SK-N-SH (cell line): ENCODE measurements at regions not wholly inside any gene's neighbourhood (a gene's known extent, or its start where the extent isn't known, plus 50 kb on each side); places are given as distances from the start of the nearest gene placed in this dataset.

ENCODE experiments used
- CTCF ChIA-PET: fragments of 300-600, 350-600 bp; formaldehyde crosslinking; extraction: SDS; loops from one replicate; lab custom pipeline; 2021; lab: Yijun Ruan, JAX
- POLR2A ChIA-PET: fragments of 350-600 bp; sonication (Branson Sonifier 250); formaldehyde crosslinking; extraction: SDS; loops from one replicate; lab custom pipeline; 2020; ENCODE audit warnings: antibody characterized with exemption, inconsistent platforms; lab: Yijun Ruan, JAX
- DNase-seq: peaks from one replicate; pipeline ENCODE4 v3.0.0; 2012
- H2AFZ ChIP-seq: fragments of 200-600 bp; sonication (generic); 2 replicates; pipeline ENCODE4 v1.8.1; 2016; ENCODE audit warnings: antibody characterized with exemption, mild to moderate bottlenecking, low read depth
- H3F3A ChIP-seq: fragments of 200-600 bp; sonication (generic); replicated peaks from 2 replicates; pipeline ENCODE3; 2016; ENCODE audit warnings: antibody characterized with exemption, mild to moderate bottlenecking; ENCODE audit not compliant: insufficient read depth
- H3K27ac ChIP-seq, 2 experiments: fragments of 200-500 bp in 1 of 2; fragments of 200-600 bp in 1 of 2; sonication (Bioruptor generic) in 1 of 2; sonication (generic), shearing (Covaris generic) in 1 of 2; 2 replicates each; pipeline versions ENCODE4 v1.5.1 to v1.6.1; 2014 to 2016; ENCODE audit warnings: low read depth in 2 of 2, inconsistent platforms in 1 of 2, low read length in 1 of 2, mild to moderate bottlenecking in 1 of 2, mixed read lengths in 1 of 2
- H3K27me3 ChIP-seq: fragments of 200-600 bp; sonication (generic), shearing (Covaris generic); 2 replicates; pipeline ENCODE4 v1.6.1; 2016; ENCODE audit warnings: mixed run types; ENCODE audit not compliant: insufficient read depth
- H3K36me3 ChIP-seq, 2 experiments: fragments of 200-500 bp in 1 of 2; fragments of 200-600 bp in 1 of 2; sonication (Bioruptor generic) in 1 of 2; sonication (generic) in 1 of 2; replicated peaks in 1 of 2; 2 replicates each; pipeline versions ENCODE3 to v1.5.1; 2014 to 2016; ENCODE audit warnings: low read length in 1 of 2, mild to moderate bottlenecking in 1 of 2; ENCODE audit not compliant: insufficient read depth in 2 of 2, control insufficient read depth in 1 of 2
- H3K4me1 ChIP-seq, 2 experiments: fragments of 200-500 bp in 1 of 2; fragments of 200-600 bp in 1 of 2; sonication (Bioruptor generic) in 1 of 2; sonication (generic), shearing (Covaris generic) in 1 of 2; 2 replicates each; pipeline versions ENCODE4 v1.5.1 to v1.6.1; 2014 to 2016; ENCODE audit warnings: low read depth in 1 of 2, low read length in 1 of 2, mixed run types in 1 of 2; ENCODE audit not compliant: insufficient read depth in 2 of 2, control insufficient read depth in 1 of 2
- H3K4me2 ChIP-seq: fragments of 200-600 bp; sonication (generic), shearing (Covaris generic); 2 replicates; pipeline ENCODE4 v1.6.1; 2017; ENCODE audit warnings: mixed run types
- H3K4me3 ChIP-seq, 2 experiments: fragments of 200-500 bp in 1 of 2; fragments of 200-600 bp in 1 of 2; sonication (Bioruptor generic) in 1 of 2; sonication (generic), shearing (Covaris generic) in 1 of 2; 2 replicates each; pipeline versions ENCODE4 v1.5.1 to v1.8.1; 2014 to 2016; ENCODE audit warnings: low read depth in 2 of 2, inconsistent platforms in 1 of 2, low read length in 1 of 2, mild to moderate bottlenecking in 1 of 2, mixed read lengths in 1 of 2, moderate library complexity in 1 of 2
- H3K79me2 ChIP-seq: fragments of 200-600 bp; sonication (generic); 2 replicates; pipeline ENCODE4 v1.8.1; 2017; ENCODE audit warnings: mild to moderate bottlenecking; ENCODE audit not compliant: insufficient read depth
- H3K9ac ChIP-seq: fragments of 200-600 bp; sonication (generic); 2 replicates; pipeline ENCODE4 v1.6.1; 2017; ENCODE audit warnings: mixed run types
- H3K9me2 ChIP-seq: fragments of 200-600 bp; sonication (generic); 2 replicates; pipeline ENCODE4 v1.6.1; 2017; ENCODE audit warnings: mixed run types
- H3K9me3 ChIP-seq: fragments of 200-600 bp; sonication (generic); 2 replicates; pipeline ENCODE4 v1.6.1; 2017; ENCODE audit warnings: mixed run types, mild to moderate bottlenecking, moderate library complexity
- H4K20me1 ChIP-seq: fragments of 200-600 bp; sonication (generic); 2 replicates; pipeline ENCODE4 v1.6.1; 2017; ENCODE audit warnings: mild to moderate bottlenecking, mixed run types; ENCODE audit not compliant: insufficient read depth
- CTCF ChIP-seq: fragments of 200-600 bp; sonication (generic); IDR thresholded peaks from 2 replicates; pipeline ENCODE4 v1.6.1; 2017; ENCODE audit warnings: antibody characterized with exemption, mild to moderate bottlenecking, moderate library complexity
- EZH2phosphoT487 ChIP-seq: fragments of 200-600 bp; sonication (generic); IDR thresholded peaks from 2 replicates; pipeline ENCODE4 v1.6.1; 2017; ENCODE audit warnings: low read depth, mixed run types, mild to moderate bottlenecking, antibody characterized with exemption, moderate library complexity, borderline replicate concordance
- FOXM1 ChIP-seq: IDR thresholded peaks from 2 replicates; pipeline ENCODE4 v1.4.0; 2012; ENCODE audit warnings: low read depth, mild to moderate bottlenecking
- GATA2 ChIP-seq: sonication (generic); formaldehyde crosslinking; IDR thresholded peaks from 2 replicates; pipeline ENCODE4 v1.5.0; 2020; ENCODE audit warnings: mild to moderate bottlenecking, missing genetic modification reagents
- IRF3 ChIP-seq: fragments of 150-350 bp; IDR thresholded peaks from 2 replicates; pipeline ENCODE4 v1.6.1; 2016; ENCODE audit warnings: mild to moderate bottlenecking, low read depth, low read length
- MAX ChIP-seq: IDR thresholded peaks from 2 replicates; pipeline ENCODE4 v1.4.0; 2012; ENCODE audit warnings: low read depth
- MEF2A ChIP-seq: IDR thresholded peaks from 2 replicates; pipeline ENCODE4 v1.4.0; 2012; ENCODE audit warnings: low read depth, borderline replicate concordance
- MXI1 ChIP-seq: IDR thresholded peaks from 2 replicates; pipeline ENCODE4 v1.6.1; 2012; ENCODE audit warnings: mild to moderate bottlenecking, low read depth, low read length, improper control_type of control experiment
- NFIC ChIP-seq: IDR thresholded peaks from 2 replicates; pipeline ENCODE4 v1.4.0; 2012; ENCODE audit warnings: borderline replicate concordance
- POLR2AphosphoS5 ChIP-seq: IDR thresholded peaks from 2 replicates; pipeline ENCODE4 v1.6.1; 2012; ENCODE audit warnings: low read depth, low read length
- RAD21 ChIP-seq: IDR thresholded peaks from 2 replicates; pipeline ENCODE4 v1.6.1; 2012; ENCODE audit warnings: mild to moderate bottlenecking, low read length
- RCOR1 ChIP-seq: fragments of 150-350 bp; IDR thresholded peaks from 2 replicates; pipeline ENCODE4 v1.6.1; 2017; ENCODE audit warnings: antibody characterized with exemption, low read length
- RFX5 ChIP-seq: IDR thresholded peaks from 2 replicates; pipeline ENCODE4 v1.6.1; 2012; ENCODE audit warnings: mild to moderate bottlenecking, improper control_type of control experiment, low read length
- RXRA ChIP-seq: IDR thresholded peaks from 2 replicates; pipeline ENCODE4 v1.4.0; 2012; ENCODE audit warnings: low read depth, mild to moderate bottlenecking, borderline replicate concordance
- SMC3 ChIP-seq: IDR thresholded peaks from 2 replicates; pipeline ENCODE4 v1.6.1; 2012; ENCODE audit warnings: low read depth, low read length, improper control_type of control experiment
- TAF1 ChIP-seq: IDR thresholded peaks from 2 replicates; pipeline ENCODE4 v1.6.1; 2012; ENCODE audit warnings: low read depth, mild to moderate bottlenecking, low read length, moderate library complexity, borderline replicate concordance
- TEAD4 ChIP-seq: IDR thresholded peaks from 2 replicates; pipeline ENCODE4 v1.4.0; 2012; ENCODE audit warnings: mild to moderate bottlenecking, borderline replicate concordance; ENCODE audit not compliant: insufficient read depth
- USF2 ChIP-seq: fragments of 150-350 bp; IDR thresholded peaks from 2 replicates; pipeline ENCODE4 v1.6.1; 2017; ENCODE audit warnings: antibody characterized with exemption, low read length, low read depth, borderline replicate concordance
- YY1 ChIP-seq: IDR thresholded peaks from 2 replicates; pipeline ENCODE4 v1.4.0; 2012; ENCODE audit warnings: low read depth, mild to moderate bottlenecking
- WGBS: methylation state at CpG from one replicate; pipeline ENCODE4 v1.1.6; 2017; ENCODE audit warnings: low lambda C conversion rate; 5-methylcytosine and 5-hydroxymethylcytosine counted together

- no peak for TF ChIP-seq IRF3
- TF ChIP-seq MEF2A: no peak
- no peak for TF ChIP-seq RFX5
These were observed 1061.0 kb downstream of the NR2F1-AS1 start (continued) for GRCh38 chr5:92519811-92520632.

GRCh38 chr5:92518318-92518904 lies 1062.6 kb downstream of the NR2F1-AS1 start:
- Histone ChIP-seq H3F3A (no peaks in the 10 kb centered on the region), H2AFZ (no peak overlapping the region), H3K27me3 (no peaks in the 10 kb centered on the region), H3K9me2 (no peaks in the 10 kb centered on the region), H3K9ac (no peak overlapping the region), H3K4me2 (no peak overlapping the region), H3K4me1 (no peaks in the 10 kb centered on the region), H3K9me3 (peaks cover under 1% of the 10 kb centered on the region; the same call in 1 of the 2 replicates), H3K36me3 (no peaks in the 10 kb centered on the region), H3K27ac (no peak overlapping the region; a peak in 1 of 4 replicates), H4K20me1 (no peaks in the 10 kb centered on the region), H3K4me3 (no peak overlapping the region), H3K79me2 (no peaks in the 10 kb centered on the region)
- TF ChIP-seq TAF1 (no peak), RAD21 (peak; percentile 55), CTCF (peak; percentile 56), SMC3 (peak; percentile 31; the same call in 1 of the 2 replicates)
- peak; percentile 10 for DNase-seq
- ChIA-PET POLR2A (no interaction called here), CTCF (interaction anchor here (0.7 to 1.2 kb wide), 4 partner anchors 8 to 147 kb away, joined by 3 read pairs; no protein-coding TSS in a partner anchor)
- WGBS: 93% methylated on average over 4 of the region's 4 CpGs

- Histone ChIP-seq H3K4me1 (no peaks in the 10 kb centered on the region), H3F3A (no peaks in the 10 kb centered on the region), H3K27ac (no peak overlapping the region), H3K79me2 (no peaks in the 10 kb centered on the region), H2AFZ (no peak overlapping the region), H3K4me3 (no peak overlapping the region), H3K9me2 (no peaks in the 10 kb centered on the region), H3K4me2 (no peak overlapping the region), H3K36me3 (no peaks in the 10 kb centered on the region), H4K20me1 (no peaks in the 10 kb centered on the region), H3K9ac (no peak overlapping the region), H3K27me3 (no peaks in the 10 kb centered on the region), H3K9me3 (peaks cover 16% of the 10 kb centered on the region; the same call in 1 of the 2 replicates)
- no peak for DNase-seq
- TF ChIP-seq RFX5 (no peak), USF2 (no peak), TAF1 (no peak), SMC3 (no peak), POLR2AphosphoS5 (no peak), NFIC (no peak), RCOR1 (no peak), YY1 (no peak), GATA2 (CRISPR knock-in tag) (no peak), MEF2A (no peak), EZH2phosphoT487 (no peak), RXRA (no peak), TEAD4 (no peak), MXI1 (no peak), MAX (no peak), FOXM1 (no peak)
- POLR2A ChIA-PET: no interaction called here
- CTCF ChIA-PET: interaction anchor here (0.8 to 1.2 kb wide), 3 partner anchors 10 to 253 kb away, joined by 3 read pairs; no protein-coding TSS in a partner anchor
These were observed 1066.1 kb downstream of the NR2F1-AS1 start for GRCh38 chr5:92514896-92515295.
